Cardiac fibroblast (primary cell): ENCODE measurements at regions not wholly inside any gene's neighbourhood (a gene's known extent, or its start where the extent isn't known, plus 50 kb on each side); places are given as distances from the start of the nearest gene placed in this dataset.

ENCODE experiments used
- DNase-seq, 2 donors: peaks; one replicate each; pipeline versions ENCODE4 v3.0.0 to v3.0.0-alpha.2; 2010; ENCODE audit warnings: low read depth in 2 of 2
- H3K4me3 ChIP-seq, 2 donors: replicated peaks in 1 of 2; 1 replicate in 1 of 2; 2 replicates in 1 of 2; pipeline ENCODE4 v1.5.1; 2011; ENCODE audit warnings: low read depth in 2 of 2, low read length in 2 of 2, mild to moderate bottlenecking in 2 of 2, moderate library complexity in 1 of 2
- CTCF ChIP-seq: IDR thresholded peaks from one replicate; pipeline ENCODE4 v1.5.1; 2011; ENCODE audit warnings: low read depth, mild to moderate bottlenecking, low read length, inconsistent platforms

- no peak overlapping the region for H3K4me3 ChIP-seq
- DNase-seq: no peak
These were observed 117.3 kb upstream of the POU2AF2 start for GRCh38 chr11:111128076-111128870.

GRCh38 chr11:111124724-111125123, 120.8 kb upstream of the POU2AF2 start:
- no peak for TF ChIP-seq CTCF
- no peak for DNase-seq
- H3K4me3 ChIP-seq: no peak overlapping the region

More at GRCh38 chr11:111128076-111128870, 117.3 kb upstream of the POU2AF2 start:
- no peak for TF ChIP-seq CTCF

- no peak for TF ChIP-seq CTCF
- no peak for DNase-seq
These were observed 121.8 kb upstream of the POU2AF2 start for GRCh38 chr11:111123463-111124398.

GRCh38 chr11:111120696-111121302, 124.7 kb upstream of the POU2AF2 start:
- TF ChIP-seq CTCF: no peak
- DNase-seq: no peak
- no peak overlapping the region for H3K4me3 ChIP-seq

More at GRCh38 chr11:111123463-111124398, 121.8 kb upstream of the POU2AF2 start:
- H3K4me3 ChIP-seq: no peak overlapping the region

- no peak overlapping the region for H3K4me3 ChIP-seq
- DNase-seq: no peak
- TF ChIP-seq CTCF: no peak
These were observed 125.4 kb upstream of the POU2AF2 start for GRCh38 chr11:111120161-111120560.

GRCh38 chr11:111119751-111120150, 125.8 kb upstream of the POU2AF2 start:
- TF ChIP-seq CTCF: no peak
- no peak overlapping the region for H3K4me3 ChIP-seq
- peak in 1 of 2 donors; percentile 11 for DNase-seq
